ENCODE measurements at regions not wholly inside any gene's neighbourhood (a gene's known extent, or its start where the extent isn't known, plus 50 kb on each side); places are given as distances from the start of the nearest gene placed in this dataset.

DNA sequence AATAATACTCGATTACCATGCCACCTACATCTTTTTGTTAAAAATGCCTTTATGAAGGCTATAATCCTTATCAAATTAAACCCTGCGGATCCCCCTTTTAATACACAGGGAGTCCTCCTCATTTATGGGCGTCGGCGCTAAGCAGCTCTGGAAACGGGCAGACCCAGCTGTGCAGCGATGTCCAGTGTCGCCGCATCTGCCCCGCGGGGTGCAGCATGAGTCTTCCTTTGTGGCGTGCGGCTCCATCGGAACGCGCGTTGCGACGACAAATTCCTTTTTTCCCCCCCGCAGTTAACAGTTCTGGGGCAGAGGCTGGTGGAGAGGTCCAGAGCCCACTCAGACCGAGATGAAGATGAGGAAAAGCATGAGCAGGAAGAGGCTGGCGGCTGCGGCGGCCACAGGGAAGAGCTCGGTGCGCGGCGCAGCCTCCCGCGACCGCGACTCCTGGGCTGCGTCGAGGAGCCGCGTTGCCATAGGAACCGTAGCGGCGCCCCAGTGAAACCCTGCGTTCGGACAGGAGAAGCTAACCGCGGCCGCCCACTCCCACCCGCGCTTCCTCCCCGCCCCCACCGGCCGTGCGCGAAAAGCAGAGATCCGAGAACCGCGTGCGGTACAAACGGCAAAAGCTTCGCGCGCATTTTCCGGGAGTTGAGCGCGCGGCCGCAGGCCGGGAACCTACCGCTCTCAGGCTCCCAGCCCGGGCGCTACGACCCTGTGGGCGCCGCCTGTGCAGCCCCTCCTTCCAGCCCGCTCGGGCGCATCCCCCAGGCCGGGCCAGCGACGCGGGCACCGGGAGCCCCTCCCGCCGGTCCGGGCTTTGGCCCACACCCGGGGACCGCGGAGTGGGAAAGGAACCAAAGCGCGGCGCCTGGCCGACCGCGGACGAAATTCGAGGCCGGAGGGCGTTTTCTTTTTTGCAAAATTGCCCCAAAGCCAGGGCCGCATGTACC is 130.6 kb downstream of the SPAG6 start:
- Histone ChIP-seq H3K4me1 (peaks cover 20 to 22% (median 21%) of the 10 kb centered on the region in 4 donors), H3K9me3 (no peaks in the 10 kb centered on the region), H3K4me3 (peak overlapping the region; percentile 44 to 69 (median 48)), H3K27ac (no peak overlapping the region), H3K36me3 (no peaks in the 10 kb centered on the region), H3K27me3 (peaks cover 10 to 70% (median 40%) of the 10 kb centered on the region in 3 donors)
- intact Hi-C loops (cut with DNase I; ENCODE audit: low total_unique reads), result no loop called here
- peak in 1 of 2 donors; percentile 65 for DNase-seq
- WGBS, 5 donors, result 1 to 3% (median 3%) methylated on average over 21 to 96 of the region's 96 CpGs
- TF ChIP-seq POLR2A (IDR thresholded peaks at IDR 0.05), result no peak
- no peak for TF ChIP-seq POLR2AphosphoS5 (IDR thresholded peaks at IDR 0.05)
- no peak for TF ChIP-seq EP300 (IDR thresholded peaks at IDR 0.05)
- TF ChIP-seq, protein P1, sequence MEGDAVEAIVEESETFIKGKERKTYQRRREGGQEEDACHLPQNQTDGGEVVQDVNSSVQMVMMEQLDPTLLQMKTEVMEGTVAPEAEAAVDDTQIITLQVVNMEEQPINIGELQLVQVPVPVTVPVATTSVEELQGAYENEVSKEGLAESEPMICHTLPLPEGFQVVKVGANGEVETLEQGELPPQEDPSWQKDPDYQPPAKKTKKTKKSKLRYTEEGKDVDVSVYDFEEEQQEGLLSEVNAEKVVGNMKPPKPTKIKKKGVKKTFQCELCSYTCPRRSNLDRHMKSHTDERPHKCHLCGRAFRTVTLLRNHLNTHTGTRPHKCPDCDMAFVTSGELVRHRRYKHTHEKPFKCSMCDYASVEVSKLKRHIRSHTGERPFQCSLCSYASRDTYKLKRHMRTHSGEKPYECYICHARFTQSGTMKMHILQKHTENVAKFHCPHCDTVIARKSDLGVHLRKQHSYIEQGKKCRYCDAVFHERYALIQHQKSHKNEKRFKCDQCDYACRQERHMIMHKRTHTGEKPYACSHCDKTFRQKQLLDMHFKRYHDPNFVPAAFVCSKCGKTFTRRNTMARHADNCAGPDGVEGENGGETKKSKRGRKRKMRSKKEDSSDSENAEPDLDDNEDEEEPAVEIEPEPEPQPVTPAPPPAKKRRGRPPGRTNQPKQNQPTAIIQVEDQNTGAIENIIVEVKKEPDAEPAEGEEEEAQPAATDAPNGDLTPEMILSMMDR (IDR thresholded peaks at IDR 0.05), result no peak

- no peak for TF ChIP-seq POLR2A (IDR thresholded peaks at IDR 0.05)
- no peak for TF ChIP-seq EP300 (IDR thresholded peaks at IDR 0.05)
- TF ChIP-seq, protein P1 (IDR thresholded peaks at IDR 0.05), result no peak
- H3K4me3 ChIP-seq, result peak overlapping the region; percentile 44 to 69 (median 48)
- H3K27me3 ChIP-seq, result peaks cover 10 to 66% (median 40%) of the 10 kb centered on the region in 3 donors
- H3K36me3 ChIP-seq, result no peaks in the 10 kb centered on the region
- intact Hi-C loops (cut with DNase I; ENCODE audit: low total_unique reads), result no loop called here
- DNase-seq, result peak in 1 of 2 donors; percentile 34
- H3K9me3 ChIP-seq, result no peaks in the 10 kb centered on the region
- peaks cover 20 to 22% (median 21%) of the 10 kb centered on the region in 4 donors for H3K4me1 ChIP-seq
- 21 to 28% (median 22%) methylated on average over 17 to 55 of the region's 55 CpGs for WGBS, 5 donors
- no peak overlapping the region for H3K27ac ChIP-seq
These were observed 131.5 kb downstream of the SPAG6 start for GRCh38 chr10:22476601-22477321.

- TF ChIP-seq, protein P1 (IDR thresholded peaks at IDR 0.05), result no peak
- TF ChIP-seq EP300 (IDR thresholded peaks at IDR 0.05) (no peak), POLR2A (IDR thresholded peaks at IDR 0.05) (no peak), POLR2AphosphoS5 (IDR thresholded peaks at IDR 0.05) (no peak)
- 50 to 77% (median 54%) methylated on average over 51 to 72 of the region's 72 CpGs for WGBS, 5 donors
- intact Hi-C loops (cut with DNase I; ENCODE audit: low total_unique reads), result no loop called here
- Histone ChIP-seq H3K27me3 (peaks cover 10 to 58% (median 40%) of the 10 kb centered on the region in 3 donors), H3K27ac (no peak overlapping the region), H3K36me3 (no peaks in the 10 kb centered on the region), H3K9me3 (no peaks in the 10 kb centered on the region), H3K4me1 (peaks cover 20 to 25% (median 22%) of the 10 kb centered on the region in 4 donors), H3K4me3 (peak overlapping the region in 1 of 4 donors; percentile 50)
- DNase-seq, result peak in 1 of 2 donors; percentile 40
These were observed 132.3 kb downstream of the SPAG6 start for GRCh38 chr10:22477334-22478287.

All from stomach (tissue), 8 donors.